ENCODE measurements at regions not wholly inside any gene's neighbourhood (a gene's known extent, or its start where the extent isn't known, plus 50 kb on each side); places are given as distances from the start of the nearest gene placed in this dataset.

GRCh38 chr2:122094557-122094956 is 339.1 kb downstream of the TSN start:
- no peak for DNase-seq (ENCODE audit: low read depth in 4 of 4, low spot score in 3 of 4)

DNA sequence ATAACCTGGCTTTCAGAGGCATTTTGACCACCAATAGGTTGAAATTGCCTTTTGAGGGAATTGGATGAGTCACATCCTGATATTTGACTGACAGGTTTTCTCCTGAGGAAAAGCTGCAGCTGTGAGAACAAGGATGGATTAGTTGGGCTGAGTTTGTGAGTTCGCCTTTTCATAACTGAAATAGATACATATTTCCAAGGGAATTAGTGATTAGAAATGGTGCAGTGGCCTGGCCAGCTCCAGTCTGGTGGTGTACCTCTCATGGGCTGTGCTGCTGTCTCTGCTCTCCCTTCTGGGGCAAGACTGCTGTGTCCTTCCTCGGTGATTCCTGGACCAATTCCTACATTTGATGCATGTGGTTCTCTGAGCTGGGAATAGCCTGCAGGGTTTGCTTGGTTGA is 341.3 kb downstream of the TSN start:
- DNase-seq (ENCODE audit: low read depth in 4 of 4, low spot score in 3 of 4): no peak

- DNase-seq (ENCODE audit: low read depth in 4 of 4, low spot score in 3 of 4): no peak
Measured at GRCh38 chr2:122098306-122098705, 342.9 kb downstream of the TSN start.

GRCh38 chr2:122100346-122100745 is 344.9 kb downstream of the TSN start:
- no peak for DNase-seq (ENCODE audit: low read depth in 4 of 4, low spot score in 3 of 4)

DNA sequence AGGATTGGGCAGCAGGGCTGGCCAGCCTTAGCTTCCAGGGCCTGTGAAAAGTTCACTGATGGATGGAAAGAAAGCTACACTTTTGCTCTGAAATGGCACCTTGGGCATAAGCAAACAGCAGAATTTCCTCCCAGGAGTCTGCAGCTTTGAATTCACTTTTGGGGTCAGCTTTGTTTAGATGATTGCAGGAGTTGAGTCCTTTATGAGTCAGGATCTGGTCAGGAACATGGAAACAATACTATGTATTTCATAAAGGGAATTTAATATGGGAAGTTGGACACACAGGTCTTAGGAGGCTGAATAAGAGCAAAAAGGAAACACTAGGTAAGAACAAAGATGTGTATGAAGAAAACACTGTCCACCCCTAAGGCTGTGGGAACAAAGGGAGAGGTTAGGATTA is 345.3 kb downstream of the TSN start:
- DNase-seq (ENCODE audit: low read depth in 4 of 4, low spot score in 3 of 4): no peak

DNA sequence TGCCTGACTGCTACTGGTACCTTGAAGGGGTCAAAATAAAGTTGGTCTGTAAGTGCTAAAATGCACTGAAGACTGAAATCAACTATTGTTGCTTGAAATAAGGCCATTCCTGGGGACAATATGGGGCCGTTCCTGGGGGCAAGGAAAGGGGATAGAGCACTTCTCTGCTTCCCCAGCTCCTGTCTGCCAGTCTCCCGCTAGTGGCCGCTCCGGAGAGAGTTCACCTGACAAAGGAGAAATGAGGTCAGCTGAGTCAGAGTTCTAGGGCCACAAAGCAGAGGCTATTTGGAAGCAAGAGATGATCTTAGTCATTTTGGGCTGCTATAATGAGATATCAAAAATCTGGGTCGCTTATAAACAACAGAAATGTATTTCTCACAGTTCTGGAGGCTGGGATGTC is 345.9 kb downstream of the TSN start:
- no peak for DNase-seq (ENCODE audit: low read depth in 4 of 4, low spot score in 3 of 4)

DNA sequence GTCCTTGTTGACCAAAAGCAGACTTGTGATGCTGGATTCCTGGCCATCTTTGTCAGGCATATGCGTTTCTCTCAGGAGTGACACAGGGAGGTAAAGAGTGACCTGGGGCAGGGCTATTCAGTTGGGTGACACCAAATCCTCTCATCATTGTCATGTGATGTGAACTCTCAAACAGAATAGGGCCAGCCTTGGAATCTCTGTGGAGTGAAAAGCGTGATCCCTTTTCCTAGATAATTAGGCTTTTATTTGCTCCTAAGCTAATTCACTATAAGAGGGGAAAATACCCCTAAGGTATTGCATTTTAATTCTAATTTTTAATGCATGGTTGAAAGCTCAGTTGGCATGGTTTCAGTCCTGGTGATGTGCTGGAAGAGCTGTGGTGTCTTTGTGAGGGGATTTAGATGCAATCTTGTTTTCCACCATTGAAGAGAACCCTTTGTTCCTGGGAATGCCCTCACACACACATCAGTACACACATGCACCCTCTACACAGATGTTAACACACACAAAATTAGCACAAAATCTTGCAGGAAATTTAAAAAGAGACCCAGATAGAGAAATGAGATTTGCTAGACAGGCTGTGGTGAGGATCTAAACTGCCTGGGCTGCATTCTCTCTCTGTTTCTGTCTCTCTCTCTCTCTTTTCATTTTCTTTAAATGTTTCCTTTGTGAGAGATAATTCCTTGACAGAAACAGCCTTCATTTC is 349.9 kb downstream of the TSN start:
- DNase-seq (ENCODE audit: low read depth in 4 of 4, low spot score in 3 of 4): no peak

GRCh38 chr2:122105877-122106206 is 350.4 kb downstream of the TSN start:
- DNase-seq (ENCODE audit: low read depth in 4 of 4, low spot score in 3 of 4): no peak

DNA sequence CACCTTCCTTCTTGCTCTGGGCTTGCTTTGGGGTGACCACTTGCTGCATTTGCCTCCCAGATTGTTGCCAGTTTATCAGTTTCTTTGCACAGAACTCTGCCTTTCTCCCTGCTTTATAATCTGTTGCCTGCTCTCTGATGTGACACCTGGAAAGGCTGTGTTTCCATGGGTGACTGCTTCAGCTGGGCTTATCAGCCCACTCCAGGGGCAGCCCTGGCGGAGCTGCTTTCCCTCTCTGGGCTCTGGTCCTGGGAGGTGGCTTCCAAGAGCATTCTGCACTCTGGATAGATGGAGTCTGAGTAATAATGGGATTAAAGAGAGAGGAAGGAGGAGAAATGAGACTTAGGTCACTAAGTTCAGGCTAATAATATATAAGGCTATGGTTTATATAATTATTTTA is 352.7 kb downstream of the TSN start:
- no peak for DNase-seq (ENCODE audit: low read depth in 4 of 4, low spot score in 3 of 4)

GRCh38 chr2:122112216-122113005 is 357.0 kb downstream of the TSN start:
- no peak for DNase-seq (ENCODE audit: low read depth in 4 of 4, low spot score in 3 of 4)

DNA sequence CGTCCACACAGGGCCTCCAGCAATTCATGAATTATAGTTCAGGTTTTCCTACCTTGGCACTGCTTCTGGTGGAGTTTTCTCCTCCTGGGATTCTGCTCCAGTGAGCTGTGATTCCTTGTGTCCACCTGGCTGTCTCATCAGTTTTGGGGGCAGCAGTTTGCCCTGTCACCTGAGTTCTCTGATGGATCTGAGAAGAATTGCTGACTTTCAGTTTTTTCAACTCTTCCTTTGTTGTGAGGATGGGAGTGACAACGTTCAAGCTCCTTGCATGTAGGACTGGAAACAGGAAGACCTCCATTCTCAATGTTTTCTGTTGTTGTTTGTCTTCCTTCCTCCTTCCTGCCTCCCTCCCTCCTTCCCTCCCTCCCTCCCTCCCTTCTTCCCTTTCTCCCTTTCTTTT is 359.0 kb downstream of the TSN start:
- no peak for DNase-seq (ENCODE audit: low read depth in 4 of 4, low spot score in 3 of 4)

GRCh38 chr2:122117371-122117770 is 361.9 kb downstream of the TSN start:
- DNase-seq (ENCODE audit: low read depth in 4 of 4, low spot score in 3 of 4): no peak

- no peak for DNase-seq (ENCODE audit: low read depth in 4 of 4, low spot score in 3 of 4)
Measured at GRCh38 chr2:122129399-122129798, 373.9 kb downstream of the TSN start.

DNA sequence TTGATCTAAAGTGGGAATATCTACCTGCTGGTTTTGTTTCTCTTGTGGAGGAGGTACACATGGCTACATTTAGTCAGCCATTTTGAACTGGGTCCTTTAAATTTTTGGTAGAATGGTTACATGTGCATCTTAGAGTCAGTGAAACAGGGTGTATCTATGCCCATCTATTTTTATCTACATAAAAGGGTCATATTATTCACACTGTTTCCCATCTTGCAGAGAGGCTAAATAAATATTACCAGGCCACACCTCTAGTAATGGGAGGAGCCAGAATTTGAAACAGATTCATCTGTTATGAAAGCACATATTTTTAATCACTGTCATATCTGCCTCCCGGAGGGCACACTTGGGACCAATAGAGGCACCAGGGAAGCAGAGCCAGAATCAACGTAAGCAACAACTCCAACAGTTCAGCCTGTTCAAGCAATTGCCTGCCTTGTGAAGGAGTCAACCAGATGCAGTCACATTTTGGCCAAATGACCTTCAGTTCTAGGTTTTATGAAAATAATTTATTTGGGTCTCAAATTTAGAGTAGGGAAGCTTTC is 376.8 kb downstream of the TSN start:
- no peak for DNase-seq (ENCODE audit: low read depth in 4 of 4, low spot score in 3 of 4)

GRCh38 chr2:122135021-122135937 is 379.8 kb downstream of the TSN start:
- no peak for DNase-seq (ENCODE audit: low read depth in 4 of 4, low spot score in 3 of 4)

DNA sequence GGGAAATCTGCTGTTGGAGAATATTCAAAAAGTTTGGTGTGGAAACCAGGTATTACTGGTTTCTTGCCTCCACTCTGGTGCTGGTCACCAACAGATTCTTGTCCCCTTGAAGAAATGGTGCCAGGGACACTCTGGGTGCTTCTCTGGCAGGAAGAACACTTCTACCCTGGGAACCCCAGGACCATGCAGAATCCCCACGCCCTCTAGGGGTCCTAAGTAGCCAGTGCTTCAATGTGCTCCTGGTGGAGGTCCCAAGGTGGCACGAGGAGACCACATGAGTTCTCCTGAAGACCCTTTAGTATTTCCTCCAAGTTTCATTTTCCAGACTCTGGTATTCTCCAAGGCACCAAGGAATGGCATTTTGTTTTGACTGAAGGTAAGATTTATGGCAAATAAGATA is 380.6 kb downstream of the TSN start:
- no peak for DNase-seq (ENCODE audit: low read depth in 4 of 4, low spot score in 3 of 4)

- no peak for DNase-seq (ENCODE audit: low read depth in 4 of 4, low spot score in 3 of 4)
Measured at GRCh38 chr2:122138561-122138960, 383.1 kb downstream of the TSN start.

DNA sequence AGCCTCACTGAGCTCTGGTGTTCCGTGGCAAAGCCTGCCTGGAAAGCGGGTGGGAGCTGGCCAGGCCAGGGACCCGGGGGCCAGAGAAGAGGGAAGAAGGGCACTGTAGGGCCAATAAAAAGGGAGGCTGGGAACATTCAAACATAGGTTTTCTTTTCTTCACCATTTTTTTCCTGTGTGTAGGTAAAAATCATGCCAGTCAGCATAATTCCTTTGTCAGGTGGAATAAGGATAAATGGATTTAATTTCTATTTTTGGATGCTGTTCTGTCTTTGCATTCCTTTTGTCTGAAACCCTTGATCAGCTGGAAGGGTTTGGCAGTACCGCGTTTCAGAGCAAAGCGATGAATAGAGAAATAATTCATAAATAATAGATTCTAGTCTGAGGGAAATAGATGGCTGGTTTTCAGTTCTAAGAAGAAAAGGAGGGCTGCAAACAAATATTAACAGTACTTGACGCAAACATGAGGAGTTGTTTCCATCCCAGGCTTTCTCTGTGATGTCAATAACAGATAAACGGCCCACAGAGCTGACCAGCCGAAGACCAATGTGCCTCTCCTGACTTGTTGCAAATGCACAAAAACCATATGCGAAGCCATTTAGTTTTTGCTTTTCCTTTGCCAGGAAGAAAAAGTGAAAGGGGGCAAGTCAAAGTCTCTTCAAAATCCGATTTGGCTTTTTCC is 384.4 kb downstream of the TSN start:
- DNase-seq (ENCODE audit: low read depth in 4 of 4, low spot score in 3 of 4): no peak

- no peak for DNase-seq (ENCODE audit: low read depth in 4 of 4, low spot score in 3 of 4)
Measured at GRCh38 chr2:122144884-122145283, 389.4 kb downstream of the TSN start.

DNA sequence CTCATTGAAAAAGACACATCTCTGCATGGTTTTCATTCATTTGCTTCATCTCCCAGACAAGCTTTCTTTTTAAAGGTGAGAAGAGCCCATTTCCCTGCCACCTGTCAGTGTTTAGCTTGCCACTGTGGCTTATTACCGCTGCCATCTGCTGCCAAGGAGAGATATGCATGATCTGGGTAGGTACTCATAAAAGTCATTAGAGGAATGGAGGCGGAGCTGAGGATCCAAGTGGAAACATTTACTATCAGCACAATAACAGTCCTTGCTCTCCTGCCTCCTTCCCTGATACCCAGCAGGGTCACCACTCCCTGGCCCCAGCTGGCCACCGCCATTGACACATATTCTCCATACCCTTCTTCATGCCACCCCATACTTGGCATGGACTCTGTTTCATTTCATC is 390.4 kb downstream of the TSN start:
- no peak for DNase-seq (ENCODE audit: low read depth in 4 of 4, low spot score in 3 of 4)
